ENCODE measurements at regions not wholly inside any gene's neighbourhood (a gene's known extent, or its start where the extent isn't known, plus 50 kb on each side); places are given as distances from the start of the nearest gene placed in this dataset.
"Not testable (repeated sequence)": the region's sequence is repeated elsewhere in the genome, so short reads cannot be mapped to it uniquely, and the experiment has no call there.

- H3K4me3 ChIP-seq (ENCODE audit: low read length); H3K36me3 ChIP-seq (ENCODE audit: insufficient read depth, low read length); H3K4me2 ChIP-seq (ENCODE audit: low read length); H3K9me3 ChIP-seq (replicated peaks; ENCODE audit: low read length); H3K4me1 ChIP-seq (ENCODE audit: control insufficient read depth, insufficient read depth, low read length); H3K9ac ChIP-seq (ENCODE audit: low read depth, low read length): not testable (repeated sequence)
- peaks cover 14% of the 10 kb centered on the region for H3K27me3 ChIP-seq (ENCODE audit: control insufficient read depth, insufficient read depth, low read length)
These were observed 116.9 kb downstream of the PPIAL4G start for GRCh38 chr1:148366136-148366753.

DNA sequence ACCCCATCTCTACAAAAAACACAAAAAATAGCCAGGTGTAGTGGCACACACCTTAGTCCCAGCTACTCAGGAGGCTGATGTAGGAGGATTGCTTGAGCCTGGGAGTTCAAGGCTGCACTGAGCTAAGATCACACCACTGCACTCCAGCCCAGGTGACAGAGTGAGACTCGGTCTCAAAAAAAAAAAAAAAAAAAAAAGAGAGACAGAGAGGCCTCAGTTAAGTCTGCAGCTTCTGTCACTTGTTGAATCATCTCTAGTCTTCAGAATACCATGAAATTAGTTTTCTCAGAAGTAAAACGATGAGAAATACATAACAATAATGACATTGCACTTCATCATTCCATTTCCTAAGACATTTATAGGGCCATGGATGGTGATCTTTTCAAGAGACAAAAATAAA is 118.0 kb downstream of the PPIAL4G start:
- not testable (repeated sequence) for H3K4me3 ChIP-seq (ENCODE audit: low read length); H3K9me3 ChIP-seq (replicated peaks; ENCODE audit: low read length); H3K4me1 ChIP-seq (ENCODE audit: control insufficient read depth, insufficient read depth, low read length); H3K36me3 ChIP-seq (ENCODE audit: insufficient read depth, low read length); H3K4me2 ChIP-seq (ENCODE audit: low read length); H3K9ac ChIP-seq (ENCODE audit: low read depth, low read length)
- peaks cover 14% of the 10 kb centered on the region for H3K27me3 ChIP-seq (ENCODE audit: control insufficient read depth, insufficient read depth, low read length)

DNA sequence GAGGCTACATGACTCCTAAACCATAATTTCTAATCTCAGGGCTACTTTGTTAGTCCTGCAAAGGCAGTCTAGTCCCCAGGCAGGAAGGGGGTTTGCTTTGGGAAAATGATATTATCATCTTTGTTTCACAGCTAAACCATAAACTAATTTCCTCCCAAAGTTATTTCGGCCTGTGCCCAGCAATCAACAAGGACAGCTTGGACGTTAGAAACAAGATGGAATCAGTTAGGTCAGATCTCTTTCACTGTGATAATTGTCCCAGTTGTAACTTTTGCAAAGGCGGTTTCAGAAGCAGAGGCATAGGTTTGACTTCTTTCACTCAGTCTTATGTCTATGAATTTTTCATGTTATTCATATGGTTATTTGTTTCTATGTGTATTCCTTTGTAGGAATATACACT is 119.1 kb downstream of the PPIAL4G start:
- not testable (repeated sequence) for H3K4me1 ChIP-seq (ENCODE audit: control insufficient read depth, insufficient read depth, low read length)

DNA sequence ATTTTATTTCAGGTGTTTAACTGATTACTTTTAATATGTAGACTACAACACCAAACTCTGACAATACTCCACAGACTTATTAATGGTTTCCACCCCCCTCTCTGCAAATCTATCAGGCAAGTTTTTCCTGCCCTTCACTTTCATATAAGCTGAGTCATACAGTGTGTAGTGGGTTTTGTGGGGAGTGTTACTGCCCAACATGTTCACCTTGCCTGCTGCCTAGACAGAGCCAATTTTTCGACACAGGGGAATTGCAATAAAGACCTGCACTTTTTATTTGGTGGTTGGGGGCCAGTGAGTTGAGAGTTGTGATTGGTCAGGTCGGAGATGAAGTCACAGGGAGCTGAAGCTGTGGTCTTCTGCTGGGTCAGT is 119.7 kb downstream of the PPIAL4G start:
- Histone ChIP-seq H3K36me3 (ENCODE audit: insufficient read depth, low read length) (no peaks in the 10 kb centered on the region), H3K27me3 (ENCODE audit: control insufficient read depth, insufficient read depth, low read length) (peaks cover 14% of the 10 kb centered on the region)

More for the DNA sequence above, 119.1 kb downstream of the PPIAL4G start:
- not testable (repeated sequence) for H3K9me3 ChIP-seq (replicated peaks; ENCODE audit: low read length); H3K9ac ChIP-seq (ENCODE audit: low read depth, low read length); H3K36me3 ChIP-seq (ENCODE audit: insufficient read depth, low read length); H3K4me3 ChIP-seq (ENCODE audit: low read length); H3K4me2 ChIP-seq (ENCODE audit: low read length)
- peaks cover 14% of the 10 kb centered on the region for H3K27me3 ChIP-seq (ENCODE audit: control insufficient read depth, insufficient read depth, low read length)

DNA sequence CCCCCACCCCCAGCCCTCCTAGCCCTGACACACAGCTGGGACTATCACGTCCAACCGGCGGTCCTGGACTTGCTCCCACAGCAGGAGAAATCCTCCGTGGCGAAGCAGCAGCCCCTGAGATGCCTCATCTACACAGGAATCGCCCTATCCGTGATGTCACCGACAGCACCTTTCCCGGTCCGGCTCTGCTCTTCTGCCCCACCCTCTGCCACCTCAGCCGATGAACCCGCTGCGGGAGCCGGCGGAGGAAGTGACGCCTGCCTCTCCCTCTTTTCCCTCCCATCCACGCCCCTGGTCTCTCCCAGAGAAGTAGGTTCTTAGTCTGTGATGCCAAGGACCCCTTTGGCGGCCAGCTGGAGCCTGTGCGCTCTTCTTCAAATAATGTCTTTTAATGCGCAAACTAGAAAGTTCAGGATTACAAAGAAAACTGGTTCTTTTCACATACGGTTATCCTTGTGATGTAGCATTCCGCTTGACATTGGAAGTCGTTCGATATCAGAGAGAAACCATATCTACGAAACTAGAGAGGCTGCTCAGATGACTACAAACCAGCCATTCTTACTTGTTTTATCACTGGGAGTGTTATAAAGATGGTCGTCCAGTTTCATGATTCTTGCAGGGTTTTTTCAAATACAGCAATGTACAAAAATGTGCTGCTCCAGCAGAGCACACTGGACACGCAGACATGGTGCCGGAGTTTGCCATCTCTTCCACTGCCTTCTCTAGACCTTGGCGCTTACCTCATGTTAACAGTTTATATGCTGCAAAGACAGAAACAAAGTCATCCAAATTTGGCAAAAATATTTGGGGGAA is 120.3 kb downstream of the PPIAL4G start:
- no peaks in the 10 kb centered on the region for H3K36me3 ChIP-seq (ENCODE audit: insufficient read depth, low read length)
- no peak overlapping the region for H3K4me3 ChIP-seq (ENCODE audit: low read length)
- no peak overlapping the region for H3K9ac ChIP-seq (ENCODE audit: low read depth, low read length)
- H3K9me3 ChIP-seq (replicated peaks; ENCODE audit: low read length): no peaks in the 10 kb centered on the region
- no peaks in the 10 kb centered on the region for H3K4me1 ChIP-seq (ENCODE audit: control insufficient read depth, insufficient read depth, low read length)
- peaks cover 14% of the 10 kb centered on the region for H3K27me3 ChIP-seq (ENCODE audit: control insufficient read depth, insufficient read depth, low read length)
- H3K4me2 ChIP-seq (ENCODE audit: low read length): no peak overlapping the region

More for the DNA sequence above, 119.7 kb downstream of the PPIAL4G start:
- no peak overlapping the region for H3K9ac ChIP-seq (ENCODE audit: low read depth, low read length)
- no peak overlapping the region for H3K4me3 ChIP-seq (ENCODE audit: low read length)
- H3K4me2 ChIP-seq (ENCODE audit: low read length): no peak overlapping the region
- H3K4me1 ChIP-seq (ENCODE audit: control insufficient read depth, insufficient read depth, low read length): no peaks in the 10 kb centered on the region
- no peaks in the 10 kb centered on the region for H3K9me3 ChIP-seq (replicated peaks; ENCODE audit: low read length)

- Histone ChIP-seq H3K9me3 (replicated peaks; ENCODE audit: low read length) (no peaks in the 10 kb centered on the region), H3K4me2 (ENCODE audit: low read length) (no peak overlapping the region), H3K36me3 (ENCODE audit: insufficient read depth, low read length) (no peaks in the 10 kb centered on the region), H3K27me3 (ENCODE audit: control insufficient read depth, insufficient read depth, low read length) (peaks cover 14% of the 10 kb centered on the region), H3K9ac (ENCODE audit: low read depth, low read length) (no peak overlapping the region), H3K4me1 (ENCODE audit: control insufficient read depth, insufficient read depth, low read length) (no peaks in the 10 kb centered on the region), H3K4me3 (ENCODE audit: low read length) (no peak overlapping the region)
These were observed 120.9 kb downstream of the PPIAL4G start for GRCh38 chr1:148362216-148362611.

- not testable (repeated sequence) for H3K36me3 ChIP-seq (ENCODE audit: insufficient read depth, low read length); H3K9ac ChIP-seq (ENCODE audit: low read depth, low read length); H3K4me1 ChIP-seq (ENCODE audit: control insufficient read depth, insufficient read depth, low read length); H3K4me2 ChIP-seq (ENCODE audit: low read length); H3K9me3 ChIP-seq (replicated peaks; ENCODE audit: low read length); H3K4me3 ChIP-seq (ENCODE audit: low read length)
- peaks cover 14% of the 10 kb centered on the region for H3K27me3 ChIP-seq (ENCODE audit: control insufficient read depth, insufficient read depth, low read length)
These were observed 121.5 kb downstream of the PPIAL4G start for GRCh38 chr1:148361427-148362215.

- H3K9me3 ChIP-seq (replicated peaks; ENCODE audit: low read length): no peaks in the 10 kb centered on the region
- H3K4me2 ChIP-seq (ENCODE audit: low read length): no peak overlapping the region
- H3K9ac ChIP-seq (ENCODE audit: low read depth, low read length): no peak overlapping the region
- H3K27me3 ChIP-seq (ENCODE audit: control insufficient read depth, insufficient read depth, low read length): peaks cover 25% of the 10 kb centered on the region
- H3K36me3 ChIP-seq (ENCODE audit: insufficient read depth, low read length): no peaks in the 10 kb centered on the region
- peaks cover 4% of the 10 kb centered on the region for H3K4me1 ChIP-seq (ENCODE audit: control insufficient read depth, insufficient read depth, low read length)
- H3K4me3 ChIP-seq (ENCODE audit: low read length): no peak overlapping the region
These were observed 126.1 kb downstream of the PPIAL4G start for GRCh38 chr1:148357037-148357436.

DNA sequence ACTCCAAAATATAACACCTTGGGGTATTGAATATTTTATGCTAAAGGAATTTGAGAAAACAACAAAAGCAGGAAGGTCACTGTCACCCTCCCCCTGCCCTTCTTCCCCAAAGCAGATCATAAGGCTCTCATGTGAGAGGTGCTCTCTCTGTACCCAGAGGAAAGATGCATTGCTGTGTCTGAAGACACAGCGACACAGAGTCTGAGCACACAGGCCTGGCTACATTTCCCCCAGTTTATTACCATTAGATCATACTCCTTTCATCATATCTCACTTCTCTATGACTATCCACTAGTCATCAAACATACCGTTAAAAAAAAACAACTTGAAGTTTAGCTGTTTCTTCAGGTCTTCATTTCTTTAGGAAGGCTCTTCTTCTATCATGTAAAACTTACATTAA is 127.1 kb downstream of the PPIAL4G start:
- H3K9me3 ChIP-seq (replicated peaks; ENCODE audit: low read length): no peaks in the 10 kb centered on the region
- H3K9ac ChIP-seq (ENCODE audit: low read depth, low read length): no peak overlapping the region
- no peak overlapping the region for H3K4me2 ChIP-seq (ENCODE audit: low read length)
- peaks cover 4% of the 10 kb centered on the region for H3K4me1 ChIP-seq (ENCODE audit: control insufficient read depth, insufficient read depth, low read length)
- H3K4me3 ChIP-seq (ENCODE audit: low read length): no peak overlapping the region
- no peaks in the 10 kb centered on the region for H3K36me3 ChIP-seq (ENCODE audit: insufficient read depth, low read length)
- peaks cover 35% of the 10 kb centered on the region for H3K27me3 ChIP-seq (ENCODE audit: control insufficient read depth, insufficient read depth, low read length)

- Histone ChIP-seq H3K27me3 (ENCODE audit: control insufficient read depth, insufficient read depth, low read length) (peaks cover 45% of the 10 kb centered on the region), H3K4me3 (ENCODE audit: low read length) (no peak overlapping the region), H3K9me3 (replicated peaks; ENCODE audit: low read length) (no peaks in the 10 kb centered on the region), H3K9ac (ENCODE audit: low read depth, low read length) (no peak overlapping the region), H3K36me3 (ENCODE audit: insufficient read depth, low read length) (no peaks in the 10 kb centered on the region), H3K4me1 (ENCODE audit: control insufficient read depth, insufficient read depth, low read length) (peaks cover 4% of the 10 kb centered on the region), H3K4me2 (ENCODE audit: low read length) (no peak overlapping the region)
These were observed 128.2 kb downstream of the PPIAL4G start for GRCh38 chr1:148354913-148355308.

DNA sequence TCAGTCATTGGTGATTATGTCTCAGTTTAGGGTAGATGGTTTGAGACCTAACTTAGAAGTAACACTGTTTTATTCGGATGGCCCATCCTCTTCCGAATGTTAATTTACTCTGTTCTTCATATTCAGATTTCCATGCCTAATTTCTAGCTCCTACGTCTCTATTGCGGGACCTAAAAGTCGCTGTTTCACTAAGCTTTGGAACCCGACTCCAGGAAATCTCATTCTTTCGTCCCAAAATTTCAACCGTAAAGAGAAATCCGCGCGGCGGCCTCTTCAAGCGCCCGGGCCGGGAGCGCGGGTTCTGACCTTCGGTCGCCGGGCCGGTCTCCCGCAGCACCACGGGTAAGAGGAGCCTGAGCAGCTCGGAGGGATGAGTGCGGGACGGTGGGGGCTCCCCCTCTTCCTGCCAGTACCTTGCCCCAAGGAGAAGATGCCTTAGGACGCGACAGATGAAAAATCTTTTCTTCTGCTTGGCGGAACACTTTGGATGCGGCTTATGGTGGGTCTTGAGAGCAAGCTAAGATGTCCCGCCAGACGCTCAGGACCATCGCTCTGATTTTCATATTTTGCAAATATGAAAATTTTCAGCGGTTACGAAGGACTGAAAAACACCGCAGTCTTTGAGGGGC is 128.7 kb downstream of the PPIAL4G start:
- H3K4me3 ChIP-seq (ENCODE audit: low read length): no peak overlapping the region

More for the DNA sequence above, 128.7 kb downstream of the PPIAL4G start:
- no peak overlapping the region for H3K9ac ChIP-seq (ENCODE audit: low read depth, low read length)
- peaks cover 4% of the 10 kb centered on the region for H3K4me1 ChIP-seq (ENCODE audit: control insufficient read depth, insufficient read depth, low read length)
- peaks cover 50% of the 10 kb centered on the region for H3K27me3 ChIP-seq (ENCODE audit: control insufficient read depth, insufficient read depth, low read length)
- H3K36me3 ChIP-seq (ENCODE audit: insufficient read depth, low read length): no peaks in the 10 kb centered on the region
- peak overlapping the region; percentile 70 for H3K4me2 ChIP-seq (ENCODE audit: low read length)
- H3K9me3 ChIP-seq (replicated peaks; ENCODE audit: low read length): no peaks in the 10 kb centered on the region
